Gastrocnemius medialis (tissue), 4 donors: ENCODE measurements at regions not wholly inside any gene's neighbourhood (a gene's known extent, or its start where the extent isn't known, plus 50 kb on each side); places are given as distances from the start of the nearest gene placed in this dataset.

ENCODE experiments used
- ATAC-seq, 2 donors: fragments of 150-250 bp; one replicate each; pipeline ENCODE4 v1.9.1; 2016
- DNase-seq, 2 donors: peaks; one replicate each; pipeline ENCODE4 v3.0.0-alpha.2; 2019
- H3K27ac ChIP-seq, 4 donors: fragments of 200-600 bp; sonication (generic); 1 replicate in 1 of 4; 2 replicates in 3 of 4; pipeline ENCODE4 v1.5.1; 2016 to 2018; ENCODE audit warnings: mild to moderate bottlenecking in 2 of 4, moderate library complexity in 1 of 4
- H3K27me3 ChIP-seq, 3 donors: fragments of 200-600 bp; sonication (generic) in 2 of 3; 1 replicate in 1 of 3; 2 replicates in 2 of 3; pipeline versions ENCODE4 v1.5.1 to v1.6.0; 2016 to 2019; ENCODE audit warnings: mild to moderate bottlenecking in 1 of 3, moderate library complexity in 1 of 3
- H3K36me3 ChIP-seq, 2 donors: fragments of 200-600 bp; sonication (generic) in 1 of 2; one replicate each; pipeline ENCODE4 v1.5.1; 2017 to 2018
- H3K4me1 ChIP-seq, 2 donors: fragments of 200-600 bp; sonication (generic) in 1 of 2; one replicate each; pipeline ENCODE4 v1.5.1; 2016 to 2017; ENCODE audit warnings: mild to moderate bottlenecking in 2 of 2
- H3K4me3 ChIP-seq, 4 donors: fragments of 200-600 bp; sonication (generic) in 3 of 4; 1 replicate in 1 of 4; 2 replicates in 3 of 4; pipeline ENCODE4 v1.5.1; 2016 to 2019; ENCODE audit warnings: mild to moderate bottlenecking in 2 of 4
- H3K9me3 ChIP-seq, 3 donors: fragments of 200-600 bp; sonication (generic) in 2 of 3; 1 replicate in 1 of 3; 2 replicates in 2 of 3; pipeline ENCODE4 v1.5.1; 2016 to 2019
- CTCF ChIP-seq, 5 experiments: fragments of 450-650 bp in 3 of 5; fragments of 200-600 bp in 2 of 5; sonication (generic) in 2 of 5; IDR thresholded peaks in 4 of 5; conservative IDR thresholded peaks in 1 of 5; 1 replicate in 4 of 5; 2 replicates in 1 of 5; pipeline ENCODE4 v1.5.1; 2016 to 2019; ENCODE audit warnings: antibody characterized with exemption in 5 of 5, mild to moderate bottlenecking in 3 of 5, moderate library complexity in 3 of 5
- POLR2A ChIP-seq, 2 donors: fragments of 450-650 bp; IDR thresholded peaks; one replicate each; pipeline ENCODE4 v1.6.1; 2017; ENCODE audit warnings: antibody characterized with exemption in 2 of 2, mild to moderate bottlenecking in 2 of 2, moderate library complexity in 2 of 2
- in situ Hi-C, 4 donors: fragments of 200-750 bp; cut with MboI; loops; one replicate each; pipeline versions ENCODE4 v1.15.0 to v1.8.0; 2017; ENCODE audit warnings: low sequenced_read_pairs in 4 of 4
- intact Hi-C: fragments of 100-400 bp; cut with DNase I; formaldehyde crosslinking; loops from one replicate; pipeline ENCODE4 v1.15.1; 2023; ENCODE audit warnings: low total_unique reads

DNA sequence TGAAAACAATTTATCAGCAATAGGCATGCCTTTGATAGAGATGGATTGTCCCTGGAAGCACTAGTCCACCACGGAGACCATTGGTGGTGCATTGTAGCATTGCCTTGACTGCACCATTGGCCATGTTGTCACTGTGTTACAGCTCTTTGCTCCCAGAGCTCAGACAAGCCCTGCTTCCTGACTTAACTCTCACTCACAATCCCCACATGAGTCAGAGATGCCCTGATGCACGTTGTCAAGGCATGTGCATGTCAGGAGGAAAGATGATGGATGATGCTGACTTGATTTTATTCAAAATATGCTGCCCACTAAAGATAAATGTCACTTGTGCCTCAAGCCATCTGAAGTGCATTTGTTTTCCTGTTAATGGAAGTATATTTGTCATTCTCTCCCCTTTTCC lies 266.1 kb downstream of the ARRDC4 start:
- Histone ChIP-seq H3K4me1 (no peaks in the 10 kb centered on the region), H3K4me3 (no peak overlapping the region), H3K27me3 (no peaks in the 10 kb centered on the region), H3K9me3 (no peaks in the 10 kb centered on the region), H3K36me3 (no peaks in the 10 kb centered on the region), H3K27ac (no peak overlapping the region)
- in situ Hi-C loops (no loop called here), intact Hi-C loops (no loop called here)
- no peak for TF ChIP-seq CTCF (IDR thresholded peaks at IDR 0.05 in 4 of 5, conservative IDR thresholded peaks at IDR 0.05 in 1 of 5)
- TF ChIP-seq POLR2A (IDR thresholded peaks at IDR 0.05): no peak
- no peak for DNase-seq
- ATAC-seq: no peak

GRCh38 chr15:98228846-98229245 lies 268.3 kb downstream of the ARRDC4 start:
- TF ChIP-seq CTCF (IDR thresholded peaks at IDR 0.05 in 4 of 5, conservative IDR thresholded peaks at IDR 0.05 in 1 of 5): no peak
- TF ChIP-seq POLR2A (IDR thresholded peaks at IDR 0.05): no peak
- Histone ChIP-seq H3K27ac (no peak overlapping the region), H3K4me3 (no peak overlapping the region), H3K36me3 (no peaks in the 10 kb centered on the region), H3K27me3 (no peaks in the 10 kb centered on the region), H3K9me3 (no peaks in the 10 kb centered on the region), H3K4me1 (no peaks in the 10 kb centered on the region)
- intact Hi-C loops: no loop called here
- DNase-seq: no peak
- no peak for ATAC-seq
- in situ Hi-C loops: no loop called here

DNA sequence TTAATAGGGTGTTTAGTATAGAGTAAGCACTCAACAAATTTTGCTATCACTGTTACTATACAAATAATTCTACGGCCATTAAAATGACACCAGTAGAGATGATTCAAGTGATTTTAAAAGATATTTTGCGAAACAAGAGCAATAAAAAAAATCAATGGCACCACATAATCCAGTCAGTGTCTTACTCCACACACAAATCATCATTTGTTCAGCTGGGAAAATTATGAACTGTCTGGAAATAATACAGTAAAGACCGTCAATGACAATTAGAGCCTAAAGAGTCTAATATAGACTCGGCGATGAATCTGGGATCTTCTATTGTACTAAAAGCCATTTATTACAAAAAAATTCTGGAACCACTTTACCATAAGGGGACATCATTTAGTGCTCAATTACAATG lies 270.5 kb downstream of the ARRDC4 start:
- H3K36me3 ChIP-seq: no peaks in the 10 kb centered on the region
- H3K4me1 ChIP-seq: no peaks in the 10 kb centered on the region
- DNase-seq (no peak), ATAC-seq (no peak)
- H3K27me3 ChIP-seq: no peaks in the 10 kb centered on the region
- intact Hi-C loops (no loop called here), in situ Hi-C loops (no loop called here)
- no peak overlapping the region for H3K4me3 ChIP-seq
- H3K9me3 ChIP-seq: no peaks in the 10 kb centered on the region
- TF ChIP-seq POLR2A (IDR thresholded peaks at IDR 0.05) (no peak), CTCF (IDR thresholded peaks at IDR 0.05 in 4 of 5, conservative IDR thresholded peaks at IDR 0.05 in 1 of 5) (no peak)
- no peak overlapping the region for H3K27ac ChIP-seq

- Histone ChIP-seq H3K27me3 (no peaks in the 10 kb centered on the region), H3K9me3 (no peaks in the 10 kb centered on the region), H3K27ac (no peak overlapping the region), H3K36me3 (no peaks in the 10 kb centered on the region), H3K4me3 (no peak overlapping the region), H3K4me1 (no peaks in the 10 kb centered on the region)
- in situ Hi-C loops (no loop called here), intact Hi-C loops (no loop called here)
- DNase-seq (no peak), ATAC-seq (no peak)
- TF ChIP-seq CTCF (IDR thresholded peaks at IDR 0.05 in 4 of 5, conservative IDR thresholded peaks at IDR 0.05 in 1 of 5): no peak
- no peak for TF ChIP-seq POLR2A (IDR thresholded peaks at IDR 0.05)
These were observed 271.4 kb downstream of the ARRDC4 start for GRCh38 chr15:98231696-98232440.

GRCh38 chr15:98232761-98233160 lies 272.3 kb downstream of the ARRDC4 start:
- no peaks in the 10 kb centered on the region for H3K4me1 ChIP-seq
- intact Hi-C loops (no loop called here), in situ Hi-C loops (no loop called here)
- ATAC-seq: no peak
- no peak for DNase-seq
- TF ChIP-seq POLR2A (IDR thresholded peaks at IDR 0.05) (no peak), CTCF (IDR thresholded peaks at IDR 0.05 in 4 of 5, conservative IDR thresholded peaks at IDR 0.05 in 1 of 5) (no peak)
- no peak overlapping the region for H3K4me3 ChIP-seq
- H3K36me3 ChIP-seq: no peaks in the 10 kb centered on the region
- no peaks in the 10 kb centered on the region for H3K27me3 ChIP-seq
- no peak overlapping the region for H3K27ac ChIP-seq
- no peaks in the 10 kb centered on the region for H3K9me3 ChIP-seq
